Stomach (tissue), 4 donors: ENCODE measurements at regions not wholly inside any gene's neighbourhood (a gene's known extent, or its start where the extent isn't known, plus 50 kb on each side); places are given as distances from the start of the nearest gene placed in this dataset.

ENCODE experiments used
- CTCF ChIP-seq, 7 experiments: fragments of 450-650 bp in 4 of 7; fragments of 200-600 bp in 3 of 7; sonication (generic) in 3 of 7; IDR thresholded peaks; one replicate each; pipeline ENCODE4 v1.5.1; 2016 to 2019; ENCODE audit warnings: antibody characterized with exemption in 7 of 7, control low read depth in 2 of 7, mild to moderate bottlenecking in 1 of 7
- EP300 ChIP-seq: sonication (generic); formaldehyde crosslinking; IDR thresholded peaks from one replicate; pipeline ENCODE4 v1.6.1; 2017; ENCODE audit warnings: antibody characterized with exemption
- POLR2A ChIP-seq, 4 donors: fragments of 450-650 bp; IDR thresholded peaks; one replicate each; pipeline ENCODE4 v1.6.1; 2016; ENCODE audit warnings: antibody characterized with exemption in 4 of 4, control low read depth in 2 of 4, mild to moderate bottlenecking in 1 of 4, moderate library complexity in 1 of 4
- POLR2AphosphoS5 ChIP-seq, 3 donors: sonication (generic); formaldehyde crosslinking; IDR thresholded peaks; one replicate each; pipeline ENCODE4 v1.6.1; 2016; ENCODE audit warnings: antibody characterized with exemption in 3 of 3

GRCh38 chr11:29842061-29842460 is 174.8 kb downstream of the KCNA4 start:
- TF ChIP-seq CTCF (IDR thresholded peaks at IDR 0.05) (no peak), POLR2A (IDR thresholded peaks at IDR 0.05) (no peak), EP300 (no peak), POLR2AphosphoS5 (IDR thresholded peaks at IDR 0.05) (no peak)
